IMR-90 (cell line): ENCODE measurements at regions not wholly inside any gene's neighbourhood (a gene's known extent, or its start where the extent isn't known, plus 50 kb on each side); places are given as distances from the start of the nearest gene placed in this dataset.

Source experiments
- ATAC-seq: fragments of 200-7000 bp; cut with Tn5 transposase; 2 replicates; pipeline ENCODE4 v1.9.1; 2020; ENCODE audit warnings: low read depth, mild to moderate bottlenecking, moderate library complexity
- BruUV-seq: library from RNA; stranded (reverse); fragments of 400-500 nt; replicated peaks from 2 replicates; lab custom pipeline; 2021; lab: Mats Ljungman, UMichigan
- CTCF ChIA-PET: fragments of 300-600 bp; formaldehyde crosslinking; extraction: SDS; loops from one replicate; lab custom pipeline; 2021; ENCODE audit warnings: antibody characterized with exemption; lab: Yijun Ruan, JAX
- POLR2A ChIA-PET: fragments of 300-600 bp; sonication (Branson Sonifier 250); formaldehyde crosslinking; loops from one replicate; lab custom pipeline; 2022; ENCODE audit warnings: antibody characterized with exemption; ENCODE audit not compliant: unreplicated experiment; lab: Charles Lee
- DNase-seq: peaks from one replicate; pipeline ENCODE4 v3.0.0; 2013
- H2AFZ ChIP-seq: replicated peaks from 2 replicates; pipeline ENCODE3; 2013; ENCODE audit warnings: low read length, mild to moderate bottlenecking; ENCODE audit not compliant: poor library complexity
- H2AK5ac ChIP-seq: 2 replicates; pipeline ENCODE4 v1.6.1; 2013; ENCODE audit warnings: low read depth, low read length, inconsistent platforms
- H2AK9ac ChIP-seq: replicated peaks from 2 replicates; pipeline ENCODE3; 2013; ENCODE audit warnings: mild to moderate bottlenecking, low read depth, low read length, moderate library complexity; ENCODE audit not compliant: poor library complexity
- H2BK120ac ChIP-seq: 2 replicates; pipeline ENCODE4 v1.6.1; 2013; ENCODE audit warnings: low read depth, low read length, inconsistent platforms
- H2BK15ac ChIP-seq: 3 replicates; pipeline ENCODE4 v1.6.1; 2013; ENCODE audit warnings: low read depth, low read length, inconsistent platforms
- H2BK20ac ChIP-seq: 2 replicates; pipeline ENCODE4 v1.6.1; 2013; ENCODE audit warnings: low read depth, mild to moderate bottlenecking, inconsistent platforms, low read length, moderate library complexity
- H2BK5ac ChIP-seq: 2 replicates; pipeline ENCODE4 v1.6.1; 2013; ENCODE audit warnings: mild to moderate bottlenecking, low read depth, low read length, inconsistent platforms; ENCODE audit not compliant: poor library complexity, severe bottlenecking
- H3K14ac ChIP-seq: replicated peaks from 2 replicates; pipeline ENCODE4 v1.6.1; 2013; ENCODE audit warnings: low read depth, low read length, inconsistent platforms
- H3K18ac ChIP-seq: 2 replicates; pipeline ENCODE4 v1.6.1; 2013; ENCODE audit warnings: low read depth, low read length, control low read depth
- H3K23ac ChIP-seq: 2 replicates; pipeline ENCODE4 v1.6.1; 2013; ENCODE audit warnings: low read depth, low read length, inconsistent platforms
- H3K27ac ChIP-seq: 2 replicates; pipeline ENCODE4 v1.5.1; 2013; ENCODE audit warnings: mild to moderate bottlenecking, control low read depth, low read length; ENCODE audit not compliant: insufficient read depth
- H3K27me3 ChIP-seq: 2 replicates; pipeline ENCODE4 v1.6.1; 2013; ENCODE audit warnings: low read length; ENCODE audit not compliant: control insufficient read depth, insufficient read depth
- H3K36me3 ChIP-seq: 2 replicates; pipeline ENCODE4 v1.6.1; 2013; ENCODE audit warnings: low read length, mixed read lengths; ENCODE audit not compliant: control insufficient read depth, insufficient read depth
- H3K4ac ChIP-seq: 2 replicates; pipeline ENCODE4 v1.6.1; 2013; ENCODE audit warnings: low read depth, low read length, inconsistent platforms
- H3K4me1 ChIP-seq: 2 replicates; pipeline ENCODE4 v1.6.1; 2013; ENCODE audit warnings: low read length, mixed read lengths; ENCODE audit not compliant: control insufficient read depth, insufficient read depth
- H3K4me2 ChIP-seq: 2 replicates; pipeline ENCODE4 v1.6.1; 2013; ENCODE audit warnings: low read depth, mild to moderate bottlenecking, control low read depth, low read length, moderate library complexity
- H3K4me3 ChIP-seq: 2 replicates; pipeline ENCODE4 v1.5.1; 2013; ENCODE audit warnings: low read depth, mild to moderate bottlenecking, control low read depth, low read length, moderate library complexity; ENCODE audit not compliant: insufficient read depth
- H3K56ac ChIP-seq: 2 replicates; pipeline ENCODE4 v1.6.1; 2013; ENCODE audit warnings: low read length, inconsistent platforms; ENCODE audit not compliant: insufficient read depth; ENCODE audit errors: extremely low read depth
- H3K79me1 ChIP-seq, 2 experiments: 2 replicates each; pipeline ENCODE4 v1.6.1; 2013; ENCODE audit warnings: low read length in 2 of 2, inconsistent platforms in 1 of 2, low read depth in 1 of 2
- H3K9ac ChIP-seq: 2 replicates; pipeline ENCODE4 v1.6.1; 2013; ENCODE audit warnings: low read depth, low read length, control low read depth
- H3K9me1 ChIP-seq: 2 replicates; pipeline ENCODE4 v1.6.1; 2013; ENCODE audit warnings: low read length, inconsistent platforms; ENCODE audit not compliant: insufficient read depth
- H3K9me3 ChIP-seq: 2 replicates; pipeline ENCODE4 v1.6.1; 2013; ENCODE audit warnings: low read length; ENCODE audit not compliant: control insufficient read depth, insufficient read depth
- H4K20me1 ChIP-seq: 2 replicates; pipeline ENCODE4 v1.6.1; 2013; ENCODE audit warnings: low read length, inconsistent platforms; ENCODE audit not compliant: insufficient read depth
- H4K5ac ChIP-seq: 2 replicates; pipeline ENCODE4 v1.6.1; 2013; ENCODE audit warnings: mild to moderate bottlenecking, low read depth, low read length, control low read depth
- H4K8ac ChIP-seq, 2 experiments: 2 replicates each; pipeline ENCODE4 v1.6.1; 2013; ENCODE audit warnings: low read depth in 2 of 2, low read length in 2 of 2, control low read depth in 1 of 2, inconsistent platforms in 1 of 2
- H4K91ac ChIP-seq: 2 replicates; pipeline ENCODE4 v1.6.1; 2013; ENCODE audit warnings: low read depth, low read length, inconsistent platforms; ENCODE audit not compliant: insufficient read depth
- BHLHE40 ChIP-seq: fragments of 150-350 bp; IDR thresholded peaks from 2 replicates; pipeline ENCODE4 v1.6.1; 2016; ENCODE audit warnings: mild to moderate bottlenecking, low read depth, low read length
- MXI1 ChIP-seq: IDR thresholded peaks from 2 replicates; pipeline ENCODE4 v1.6.1; 2012; ENCODE audit warnings: low read depth, mild to moderate bottlenecking, low read length, moderate library complexity, borderline replicate concordance
- USF2 ChIP-seq: fragments of 150-350 bp; IDR thresholded peaks from 2 replicates; pipeline ENCODE4 v1.6.1; 2017; ENCODE audit warnings: mild to moderate bottlenecking, antibody characterized with exemption, low read length, low read depth
- WGBS, 2 experiments: methylation state at CpG; one replicate each; pipeline versions ENCODE4 v1.1.5 to v1.1.7; 2013; ENCODE audit warnings: missing lambda C conversion rate in 2 of 2; ENCODE audit not compliant: insufficient read length in 1 of 2; ENCODE audit errors: extremely low coverage in 2 of 2; 5-methylcytosine and 5-hydroxymethylcytosine counted together
- dilution Hi-C: fragments of 300-500 bp; cut with HindIII; formaldehyde crosslinking; loops from one replicate; pipeline ENCODE4 v1.14.3; 2018; ENCODE audit warnings: low sequenced_read_pairs; ENCODE audit not compliant: unreplicated experiment
- in situ Hi-C: fragments of 300-500 bp; cut with MboI; formaldehyde crosslinking; loops from 3 replicates; pipeline ENCODE4 v1.14.3; 2019; ENCODE audit warnings: low sequenced_read_pairs, inconsistent platforms, mixed read lengths
- intact Hi-C: fragments of 100-400 bp; cut with micrococcal nuclease; formaldehyde crosslinking; loops from 2 replicates; pipeline ENCODE4 v1.10.0; 2022

GRCh38 chr20:63101781-63102720 is 95.3 kb upstream of the BHLHE23 start:
- Histone ChIP-seq H4K20me1 (no peaks in the 10 kb centered on the region; the same call in 1 of the 2 replicates), H2AK9ac (peak overlapping the region; percentile 90), H4K5ac (no peak overlapping the region), H2BK5ac (no peak overlapping the region), H2AFZ (peak overlapping the region; percentile 90), H3K4me1 (peaks cover 4% of the 10 kb centered on the region; the same call in 1 of the 2 replicates), H3K27me3 (peaks cover 16% of the 10 kb centered on the region; the same call in 1 of the 2 replicates), H2BK20ac (no peak overlapping the region), H3K36me3 (no peaks in the 10 kb centered on the region), H3K9me3 (peaks cover 2% of the 10 kb centered on the region; the same call in 1 of the 2 replicates), H3K9ac (peak overlapping the region; percentile 55), H3K18ac (no peak overlapping the region), H3K9me1 (no peaks in the 10 kb centered on the region), H2BK15ac (no peak overlapping the region), H3K4ac (no peak overlapping the region; the same call in 1 of the 2 replicates), H3K4me2 (peak overlapping the region; percentile 98), H3K27ac (no peak overlapping the region; the same call in 1 of the 2 replicates), H2BK120ac (no peak overlapping the region), H3K4me3 (peak overlapping the region; percentile 67), H3K79me1 (no peaks in the 10 kb centered on the region), H3K56ac (no peak overlapping the region), H3K23ac (peak overlapping the region; percentile 82; the same call in 1 of the 2 replicates), H4K8ac (no peak overlapping the region; a peak in 1 of 4 replicates), H2AK5ac (no peak overlapping the region; the same call in 1 of the 2 replicates), H3K14ac (no peak overlapping the region), H4K91ac (no peak overlapping the region)
- TF ChIP-seq BHLHE40: peak; percentile 71
- TF ChIP-seq USF2: 0 out of 2 replicates have a peak, but pooled peaks have one; percentile 8
- no peak for TF ChIP-seq MXI1
- dilution Hi-C loops (no loop called here), in situ Hi-C loops (no loop called here), intact Hi-C loops (no loop called here)
- peak; percentile 24 for DNase-seq
- POLR2A ChIA-PET: no interaction called here
- no TSS peak for BruUV-seq
- 3% methylated on average over 30 of the region's 100 CpGs; no CpG with 5 or more reads in 1 of the 2 experiments for WGBS, 2 experiments
- CTCF ChIA-PET: no interaction called here
- ATAC-seq: peak; percentile 84
